ENCODE measurements at regions not wholly inside any gene's neighbourhood (a gene's known extent, or its start where the extent isn't known, plus 50 kb on each side); places are given as distances from the start of the nearest gene placed in this dataset.
"Not testable (repeated sequence)": the region's sequence is repeated elsewhere in the genome, so short reads cannot be mapped to it uniquely, and the experiment has no call there.

- not testable (repeated sequence) for H3K9me3 ChIP-seq (ENCODE audit: low read length); H3K36me3 ChIP-seq (ENCODE audit: insufficient read depth, low read length); H3K27me3 ChIP-seq (ENCODE audit: control insufficient read depth in 1 of 2, insufficient read depth in 2 of 2, low read length in 2 of 2); H3K4me1 ChIP-seq (ENCODE audit: insufficient read depth, low read length); H3K4me3 ChIP-seq (ENCODE audit: low read depth in 1 of 2, low read length in 2 of 2); H3K9ac ChIP-seq (ENCODE audit: low read length); H3K27ac ChIP-seq (ENCODE audit: low read depth, low read length)
Observed at GRCh38 chr12:34229033-34229432, 206.7 kb downstream of the ALG10 start.

- no peaks in the 10 kb centered on the region for H3K9me3 ChIP-seq (ENCODE audit: low read length)
- no peaks in the 10 kb centered on the region for H3K27me3 ChIP-seq (ENCODE audit: control insufficient read depth in 1 of 2, insufficient read depth in 2 of 2, low read length in 2 of 2)
- H3K4me1 ChIP-seq (ENCODE audit: insufficient read depth, low read length), result no peaks in the 10 kb centered on the region
- no peak overlapping the region for H3K27ac ChIP-seq (ENCODE audit: low read depth, low read length)
- no peak overlapping the region for H3K4me3 ChIP-seq (ENCODE audit: low read depth in 1 of 2, low read length in 2 of 2)
- H3K9ac ChIP-seq (ENCODE audit: low read length), result no peak overlapping the region
- H3K36me3 ChIP-seq (ENCODE audit: insufficient read depth, low read length), result no peaks in the 10 kb centered on the region
Observed at GRCh38 chr12:34233618-34234017, 211.3 kb downstream of the ALG10 start.

GRCh38 chr12:34236073-34236472 lies 213.8 kb downstream of the ALG10 start:
- H3K4me1 ChIP-seq (ENCODE audit: insufficient read depth, low read length), result no peaks in the 10 kb centered on the region
- H3K36me3 ChIP-seq (ENCODE audit: insufficient read depth, low read length), result no peaks in the 10 kb centered on the region
- H3K4me3 ChIP-seq (ENCODE audit: low read depth in 1 of 2, low read length in 2 of 2), result no peak overlapping the region
- no peak overlapping the region for H3K9ac ChIP-seq (ENCODE audit: low read length)
- H3K27ac ChIP-seq (ENCODE audit: low read depth, low read length), result no peak overlapping the region
- no peaks in the 10 kb centered on the region for H3K9me3 ChIP-seq (ENCODE audit: low read length)
- no peaks in the 10 kb centered on the region for H3K27me3 ChIP-seq (ENCODE audit: control insufficient read depth in 1 of 2, insufficient read depth in 2 of 2, low read length in 2 of 2)

GRCh38 chr12:34244608-34245007 lies 222.3 kb downstream of the ALG10 start:
- no peaks in the 10 kb centered on the region for H3K27me3 ChIP-seq (ENCODE audit: control insufficient read depth in 1 of 2, insufficient read depth in 2 of 2, low read length in 2 of 2)
- H3K4me1 ChIP-seq (ENCODE audit: insufficient read depth, low read length), result no peaks in the 10 kb centered on the region
- no peaks in the 10 kb centered on the region for H3K9me3 ChIP-seq (ENCODE audit: low read length)
- no peak overlapping the region for H3K9ac ChIP-seq (ENCODE audit: low read length)
- no peak overlapping the region for H3K4me3 ChIP-seq (ENCODE audit: low read depth in 1 of 2, low read length in 2 of 2)
- no peak overlapping the region for H3K27ac ChIP-seq (ENCODE audit: low read depth, low read length)
- no peaks in the 10 kb centered on the region for H3K36me3 ChIP-seq (ENCODE audit: insufficient read depth, low read length)

- no peaks in the 10 kb centered on the region for H3K27me3 ChIP-seq (ENCODE audit: control insufficient read depth in 1 of 2, insufficient read depth in 2 of 2, low read length in 2 of 2)
- H3K4me3 ChIP-seq (ENCODE audit: low read depth in 1 of 2, low read length in 2 of 2), result no peak overlapping the region
- H3K27ac ChIP-seq (ENCODE audit: low read depth, low read length), result no peak overlapping the region
- no peaks in the 10 kb centered on the region for H3K9me3 ChIP-seq (ENCODE audit: low read length)
- H3K9ac ChIP-seq (ENCODE audit: low read length), result no peak overlapping the region
- H3K36me3 ChIP-seq (ENCODE audit: insufficient read depth, low read length), result no peaks in the 10 kb centered on the region
- H3K4me1 ChIP-seq (ENCODE audit: insufficient read depth, low read length), result no peaks in the 10 kb centered on the region
Observed at GRCh38 chr12:34249271-34249670, 227.0 kb downstream of the ALG10 start.

GRCh38 chr12:34251879-34252278 lies 229.6 kb downstream of the ALG10 start:
- H3K9me3 ChIP-seq (ENCODE audit: low read length); H3K4me1 ChIP-seq (ENCODE audit: insufficient read depth, low read length); H3K27me3 ChIP-seq (ENCODE audit: control insufficient read depth in 1 of 2, insufficient read depth in 2 of 2, low read length in 2 of 2); H3K9ac ChIP-seq (ENCODE audit: low read length); H3K27ac ChIP-seq (ENCODE audit: low read depth, low read length); H3K36me3 ChIP-seq (ENCODE audit: insufficient read depth, low read length); H3K4me3 ChIP-seq (ENCODE audit: low read depth in 1 of 2, low read length in 2 of 2): not testable (repeated sequence)

GRCh38 chr12:34253674-34254073 lies 231.4 kb downstream of the ALG10 start:
- Histone ChIP-seq H3K27me3 (ENCODE audit: control insufficient read depth in 1 of 2, insufficient read depth in 2 of 2, low read length in 2 of 2) (no peaks in the 10 kb centered on the region), H3K27ac (ENCODE audit: low read depth, low read length) (no peak overlapping the region), H3K4me3 (ENCODE audit: low read depth in 1 of 2, low read length in 2 of 2) (no peak overlapping the region), H3K4me1 (ENCODE audit: insufficient read depth, low read length) (no peaks in the 10 kb centered on the region), H3K9me3 (ENCODE audit: low read length) (no peaks in the 10 kb centered on the region), H3K9ac (ENCODE audit: low read length) (no peak overlapping the region), H3K36me3 (ENCODE audit: insufficient read depth, low read length) (no peaks in the 10 kb centered on the region)

- H3K27me3 ChIP-seq (ENCODE audit: control insufficient read depth in 1 of 2, insufficient read depth in 2 of 2, low read length in 2 of 2), result no peaks in the 10 kb centered on the region
- H3K9ac ChIP-seq (ENCODE audit: low read length), result no peak overlapping the region
- H3K36me3 ChIP-seq (ENCODE audit: insufficient read depth, low read length), result no peaks in the 10 kb centered on the region
- no peaks in the 10 kb centered on the region for H3K4me1 ChIP-seq (ENCODE audit: insufficient read depth, low read length)
- no peak overlapping the region for H3K27ac ChIP-seq (ENCODE audit: low read depth, low read length)
- no peak overlapping the region for H3K4me3 ChIP-seq (ENCODE audit: low read depth in 1 of 2, low read length in 2 of 2)
- H3K9me3 ChIP-seq (ENCODE audit: low read length), result no peaks in the 10 kb centered on the region
Observed at GRCh38 chr12:34257093-34257492, 234.8 kb downstream of the ALG10 start.

GRCh38 chr12:34262140-34262539 lies 239.8 kb downstream of the ALG10 start:
- not testable (repeated sequence) for H3K9me3 ChIP-seq (ENCODE audit: low read length); H3K4me3 ChIP-seq (ENCODE audit: low read depth in 1 of 2, low read length in 2 of 2); H3K27me3 ChIP-seq (ENCODE audit: control insufficient read depth in 1 of 2, insufficient read depth in 2 of 2, low read length in 2 of 2); H3K4me1 ChIP-seq (ENCODE audit: insufficient read depth, low read length); H3K9ac ChIP-seq (ENCODE audit: low read length); H3K36me3 ChIP-seq (ENCODE audit: insufficient read depth, low read length); H3K27ac ChIP-seq (ENCODE audit: low read depth, low read length)

GRCh38 chr12:34264110-34264509 lies 241.8 kb downstream of the ALG10 start:
- H3K4me1 ChIP-seq (ENCODE audit: insufficient read depth, low read length), result no peaks in the 10 kb centered on the region
- no peak overlapping the region for H3K4me3 ChIP-seq (ENCODE audit: low read depth in 1 of 2, low read length in 2 of 2)
- no peak overlapping the region for H3K27ac ChIP-seq (ENCODE audit: low read depth, low read length)
- no peaks in the 10 kb centered on the region for H3K9me3 ChIP-seq (ENCODE audit: low read length)
- no peaks in the 10 kb centered on the region for H3K27me3 ChIP-seq (ENCODE audit: control insufficient read depth in 1 of 2, insufficient read depth in 2 of 2, low read length in 2 of 2)
- H3K36me3 ChIP-seq (ENCODE audit: insufficient read depth, low read length), result no peaks in the 10 kb centered on the region
- H3K9ac ChIP-seq (ENCODE audit: low read length), result no peak overlapping the region

GRCh38 chr12:34273703-34274102 lies 251.4 kb downstream of the ALG10 start:
- H3K27ac ChIP-seq (ENCODE audit: low read depth, low read length); H3K27me3 ChIP-seq (ENCODE audit: control insufficient read depth in 1 of 2, insufficient read depth in 2 of 2, low read length in 2 of 2); H3K4me3 ChIP-seq (ENCODE audit: low read depth in 1 of 2, low read length in 2 of 2); H3K36me3 ChIP-seq (ENCODE audit: insufficient read depth, low read length); H3K4me1 ChIP-seq (ENCODE audit: insufficient read depth, low read length); H3K9me3 ChIP-seq (ENCODE audit: low read length); H3K9ac ChIP-seq (ENCODE audit: low read length): not testable (repeated sequence)

GRCh38 chr12:34275129-34275528 lies 252.8 kb downstream of the ALG10 start:
- Histone ChIP-seq H3K27me3 (ENCODE audit: control insufficient read depth in 1 of 2, insufficient read depth in 2 of 2, low read length in 2 of 2) (no peaks in the 10 kb centered on the region), H3K4me3 (ENCODE audit: low read depth in 1 of 2, low read length in 2 of 2) (no peak overlapping the region), H3K9ac (ENCODE audit: low read length) (no peak overlapping the region), H3K36me3 (ENCODE audit: insufficient read depth, low read length) (no peaks in the 10 kb centered on the region), H3K9me3 (ENCODE audit: low read length) (no peaks in the 10 kb centered on the region), H3K27ac (ENCODE audit: low read depth, low read length) (no peak overlapping the region), H3K4me1 (ENCODE audit: insufficient read depth, low read length) (no peaks in the 10 kb centered on the region)
